ENCODE measurements at regions not wholly inside any gene's neighbourhood (a gene's known extent, or its start where the extent isn't known, plus 50 kb on each side); places are given as distances from the start of the nearest gene placed in this dataset.

- ATAC-seq = no peak
- H3K4me3 Mint-ChIP-seq = no peak overlapping the region
- no peak overlapping the region for H3K4me2 ChIP-seq
- H3K79me2 ChIP-seq (replicated peaks; ENCODE audit: insufficient read depth) = no peaks in the 10 kb centered on the region
- H4K20me1 ChIP-seq (replicated peaks; ENCODE audit: insufficient read depth) = no peaks in the 10 kb centered on the region
- H3K9me2 ChIP-seq (ENCODE audit: insufficient read depth) = no peaks in the 10 kb centered on the region
- H3K4me1 Mint-ChIP-seq = no peaks in the 10 kb centered on the region
- no peaks in the 10 kb centered on the region for H3K9me3 Mint-ChIP-seq
- no peaks in the 10 kb centered on the region for H3K36me3 ChIP-seq (ENCODE audit: insufficient read depth)
- no peak overlapping the region for H3K4me3 ChIP-seq
- no peak overlapping the region for H3K27ac ChIP-seq (ENCODE audit: low read depth)
- H2AFZ ChIP-seq = no peak overlapping the region
- H3K27me3 Mint-ChIP-seq (ENCODE audit: insufficient read depth, low read depth, poor library complexity) = no peaks in the 10 kb centered on the region
- TF ChIP-seq CTCF (conservative IDR thresholded peaks at IDR 0.05; ENCODE audit: low read depth in 2 of 2) = no peak
- TF ChIP-seq ZNF462 (CRISPR knock-in tag; IDR thresholded peaks at IDR 0.05) = no peak
- no peak for TF ChIP-seq ZNF331 (CRISPR knock-in tag; IDR thresholded peaks at IDR 0.05; ENCODE audit: low read depth)
- TF ChIP-seq CREB1 (CRISPR knock-in tag; IDR thresholded peaks at IDR 0.05; ENCODE audit: low read depth) = no peak
- no peak overlapping the region for H3K27ac Mint-ChIP-seq
- no peak for DNase-seq (ENCODE audit: low spot score)
- H3K27me3 ChIP-seq (ENCODE audit: insufficient read depth) = no peaks in the 10 kb centered on the region
- no peaks in the 10 kb centered on the region for H3K4me1 ChIP-seq (ENCODE audit: insufficient read depth)
- no peaks in the 10 kb centered on the region for H3F3A ChIP-seq (replicated peaks; ENCODE audit: low read depth)
- no peaks in the 10 kb centered on the region for H3K36me3 Mint-ChIP-seq (ENCODE audit: low read depth)
Observed at GRCh38 chr2:217418090-217418489, 558.2 kb upstream of the TNP1 start.

- H3K27me3 Mint-ChIP-seq (ENCODE audit: insufficient read depth, low read depth, poor library complexity) = no peaks in the 10 kb centered on the region
- Histone ChIP-seq H3K9me2 (ENCODE audit: insufficient read depth) (no peaks in the 10 kb centered on the region), H3K36me3 (ENCODE audit: insufficient read depth) (no peaks in the 10 kb centered on the region), H3K4me1 (ENCODE audit: insufficient read depth) (no peaks in the 10 kb centered on the region), H3K27me3 (ENCODE audit: insufficient read depth) (no peaks in the 10 kb centered on the region), H3K4me3 (no peak overlapping the region), H4K20me1 (replicated peaks; ENCODE audit: insufficient read depth) (no peaks in the 10 kb centered on the region), H2AFZ (no peak overlapping the region), H3K27ac (ENCODE audit: low read depth) (no peak overlapping the region), H3F3A (replicated peaks; ENCODE audit: low read depth) (no peaks in the 10 kb centered on the region), H3K4me2 (no peak overlapping the region), H3K79me2 (replicated peaks; ENCODE audit: insufficient read depth) (no peaks in the 10 kb centered on the region)
- no peaks in the 10 kb centered on the region for H3K9me3 Mint-ChIP-seq
- no peak for ATAC-seq
- no peaks in the 10 kb centered on the region for H3K4me1 Mint-ChIP-seq
- no peak overlapping the region for H3K27ac Mint-ChIP-seq
- no peaks in the 10 kb centered on the region for H3K36me3 Mint-ChIP-seq (ENCODE audit: low read depth)
- H3K4me3 Mint-ChIP-seq = no peak overlapping the region
- no peak for DNase-seq (ENCODE audit: low spot score)
- no peak for TF ChIP-seq ZNF462 (CRISPR knock-in tag; IDR thresholded peaks at IDR 0.05)
Observed at GRCh38 chr2:217417536-217417935, 557.7 kb upstream of the TNP1 start.
